Panc1 (cell line): ENCODE measurements at regions not wholly inside any gene's neighbourhood (a gene's known extent, or its start where the extent isn't known, plus 50 kb on each side); places are given as distances from the start of the nearest gene placed in this dataset.

Experiments
- ATAC-seq: fragments of 200-7000 bp; cut with Tn5 transposase; 2 replicates; pipeline ENCODE4 v1.9.1; 2020; ENCODE audit warnings: mild to moderate bottlenecking, moderate library complexity
- BruUV-seq: library from RNA; stranded (reverse); fragments of 400-500 nt; replicated peaks from 2 replicates; lab custom pipeline; 2021; lab: Mats Ljungman, UMichigan
- CTCF ChIA-PET: fragments of 300-600 bp; sonication (Branson Sonifier 250); formaldehyde crosslinking; loops from one replicate; lab custom pipeline; 2022; ENCODE audit warnings: antibody characterized with exemption; lab: Charles Lee
- POLR2A ChIA-PET: fragments of 300-600 bp; sonication (Branson Sonifier 250); formaldehyde crosslinking; loops from one replicate; lab custom pipeline; 2022; ENCODE audit warnings: antibody characterized with exemption; lab: Charles Lee
- DNase-seq: peaks from one replicate; pipeline ENCODE4 v3.0.0-alpha.2; 2010; ENCODE audit warnings: low read depth, low spot score
- H3K27ac ChIP-seq: 2 replicates; pipeline ENCODE4 v1.5.1; 2011; ENCODE audit warnings: mild to moderate bottlenecking, low read length, inconsistent platforms
- H3K27me3 ChIP-seq: fragments of 200-500 bp; sonication (Bioruptor generic); 2 replicates; pipeline ENCODE4 v1.6.0; 2014; ENCODE audit warnings: low read length, inconsistent platforms; ENCODE audit not compliant: control insufficient read depth, insufficient read depth
- H3K36me3 ChIP-seq: fragments of 200-500 bp; sonication (Bioruptor generic); 2 replicates; pipeline ENCODE4 v1.5.1; 2014; ENCODE audit warnings: inconsistent platforms, mild to moderate bottlenecking, low read length, moderate library complexity; ENCODE audit not compliant: control insufficient read depth, insufficient read depth
- H3K4me1 ChIP-seq: 2 replicates; pipeline ENCODE4 v1.5.1; 2011; ENCODE audit warnings: inconsistent platforms, mild to moderate bottlenecking, low read length, moderate library complexity; ENCODE audit not compliant: control insufficient read depth, insufficient read depth
- H3K4me3 ChIP-seq, 2 experiments: 2 replicates each; pipeline ENCODE4 v1.5.1; 2011 to 2012; ENCODE audit warnings: low read depth in 2 of 2, low read length in 2 of 2, mild to moderate bottlenecking in 2 of 2, inconsistent platforms in 1 of 2, moderate library complexity in 1 of 2
- H3K9me3 ChIP-seq: fragments of 200-500 bp; sonication (Bioruptor generic); 2 replicates; pipeline ENCODE4 v1.5.1; 2014; ENCODE audit warnings: low read depth, mild to moderate bottlenecking, inconsistent platforms, low read length, moderate library complexity; ENCODE audit not compliant: control insufficient read depth, insufficient read depth
- POLR2AphosphoS5 ChIP-seq: IDR thresholded peaks from 2 replicates; pipeline ENCODE4 v1.6.1; 2012; ENCODE audit warnings: mild to moderate bottlenecking, low read depth, low read length, moderate library complexity
- REST ChIP-seq, 2 experiments: IDR thresholded peaks; 2 replicates each; pipeline ENCODE4 v1.6.1; 2011 to 2012; ENCODE audit warnings: low read depth in 2 of 2, control low read depth in 1 of 2, low read length in 1 of 2, mild to moderate bottlenecking in 1 of 2, moderate library complexity in 1 of 2; ENCODE audit not compliant: insufficient read depth in 1 of 2
- SIN3A ChIP-seq: IDR thresholded peaks from 2 replicates; pipeline ENCODE4 v1.6.1; 2012; ENCODE audit warnings: low read depth, mild to moderate bottlenecking, low read length, moderate library complexity, borderline replicate concordance; ENCODE audit not compliant: insufficient read depth
- TCF7L2 ChIP-seq: IDR thresholded peaks from 2 replicates; pipeline ENCODE4 v1.6.1; 2011; ENCODE audit warnings: mild to moderate bottlenecking, low read depth, low read length, inconsistent platforms
- in situ Hi-C: cut with HindIII; loops from 2 replicates; pipeline ENCODE4 v1.10.0; 2016; ENCODE audit warnings: low sequenced_read_pairs, low pct_unique_long_range_greater_than_20kb
- intact Hi-C: fragments of 100-400 bp; cut with micrococcal nuclease; formaldehyde crosslinking; loops from one replicate; pipeline ENCODE4 v1.10.0; 2022; ENCODE audit not compliant: unreplicated experiment
- TF ChIP-seq, protein P1 (sequence below): fragments of 450-650 bp; IDR thresholded peaks from 2 replicates; pipeline ENCODE4 v1.5.1; 2017; ENCODE audit warnings: mild to moderate bottlenecking

DNA sequence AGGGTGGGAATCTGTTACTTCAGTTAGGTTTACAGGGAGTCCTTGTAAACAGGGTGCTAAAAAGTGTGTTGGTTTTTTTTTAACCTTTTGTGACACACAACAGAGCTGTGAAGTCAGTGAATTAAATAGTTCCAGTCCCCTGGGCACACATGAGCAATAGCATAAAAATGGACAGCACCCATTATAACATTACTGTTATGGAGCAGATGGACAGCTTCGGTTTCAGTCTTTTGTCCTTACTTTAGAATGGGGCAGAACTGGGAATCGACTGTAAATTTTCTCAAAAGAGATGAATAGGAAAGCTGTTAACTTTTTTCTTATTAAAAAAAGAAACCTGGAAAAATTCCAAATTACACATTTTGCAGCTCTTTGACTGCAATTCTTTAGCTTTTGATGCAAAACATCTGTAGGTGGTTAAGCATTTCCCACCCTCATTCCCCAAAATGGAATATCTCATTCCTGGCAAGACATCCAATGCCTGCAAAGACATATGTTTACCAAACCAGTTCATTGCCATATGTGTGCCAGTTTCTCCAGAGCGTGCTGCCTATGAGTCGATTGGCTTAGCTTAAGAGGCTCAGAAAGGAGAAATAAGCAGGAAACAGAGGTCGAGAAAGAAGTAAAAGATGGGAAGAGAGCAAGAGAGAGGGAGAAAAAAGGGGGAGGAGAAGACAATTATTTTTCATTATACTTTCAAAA, 212.3 kb upstream of the TMEM161B start:
- in situ Hi-C loops = no loop called here
- intact Hi-C loops = no loop called here
- Histone ChIP-seq H3K4me1 (no peaks in the 10 kb centered on the region), H3K27me3 (no peaks in the 10 kb centered on the region), H3K27ac (no peak overlapping the region), H3K9me3 (no peaks in the 10 kb centered on the region), H3K36me3 (no peaks in the 10 kb centered on the region), H3K4me3 (no peak overlapping the region)
- BruUV-seq = no TSS peak
- no peak for DNase-seq
- no peak for TF ChIP-seq TCF7L2
- no peak for TF ChIP-seq POLR2AphosphoS5
- TF ChIP-seq, protein P1, sequence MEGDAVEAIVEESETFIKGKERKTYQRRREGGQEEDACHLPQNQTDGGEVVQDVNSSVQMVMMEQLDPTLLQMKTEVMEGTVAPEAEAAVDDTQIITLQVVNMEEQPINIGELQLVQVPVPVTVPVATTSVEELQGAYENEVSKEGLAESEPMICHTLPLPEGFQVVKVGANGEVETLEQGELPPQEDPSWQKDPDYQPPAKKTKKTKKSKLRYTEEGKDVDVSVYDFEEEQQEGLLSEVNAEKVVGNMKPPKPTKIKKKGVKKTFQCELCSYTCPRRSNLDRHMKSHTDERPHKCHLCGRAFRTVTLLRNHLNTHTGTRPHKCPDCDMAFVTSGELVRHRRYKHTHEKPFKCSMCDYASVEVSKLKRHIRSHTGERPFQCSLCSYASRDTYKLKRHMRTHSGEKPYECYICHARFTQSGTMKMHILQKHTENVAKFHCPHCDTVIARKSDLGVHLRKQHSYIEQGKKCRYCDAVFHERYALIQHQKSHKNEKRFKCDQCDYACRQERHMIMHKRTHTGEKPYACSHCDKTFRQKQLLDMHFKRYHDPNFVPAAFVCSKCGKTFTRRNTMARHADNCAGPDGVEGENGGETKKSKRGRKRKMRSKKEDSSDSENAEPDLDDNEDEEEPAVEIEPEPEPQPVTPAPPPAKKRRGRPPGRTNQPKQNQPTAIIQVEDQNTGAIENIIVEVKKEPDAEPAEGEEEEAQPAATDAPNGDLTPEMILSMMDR = no peak
- TF ChIP-seq REST (IDR thresholded peaks at IDR 0.05; ENCODE audit: insufficient read depth in 1 of 2, low read depth in 2 of 2, low read length in 1 of 2) = no peak
- TF ChIP-seq SIN3A = no peak
- ChIA-PET CTCF (no interaction called here), POLR2A (no interaction called here)
- no peak for ATAC-seq

DNA sequence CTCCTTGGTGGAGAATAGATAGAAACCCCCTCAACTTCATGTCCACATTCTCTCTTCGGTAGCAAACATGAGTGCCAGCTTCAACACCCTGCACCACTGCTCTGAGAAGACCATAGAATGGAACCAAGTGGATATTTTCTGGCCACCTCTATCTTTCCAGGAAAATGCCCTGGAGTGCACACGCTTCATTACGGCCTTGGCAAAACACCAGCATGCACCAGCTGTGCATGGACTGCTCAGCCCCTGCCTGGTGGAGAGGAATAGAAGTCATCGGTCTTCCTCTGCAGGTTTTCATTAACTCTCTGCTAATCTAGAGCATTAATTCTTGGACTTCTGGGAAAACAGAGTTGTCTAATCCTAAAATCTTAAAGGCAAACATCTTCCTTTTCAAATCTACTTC, 211.6 kb upstream of the TMEM161B start:
- H3K27me3 ChIP-seq = no peaks in the 10 kb centered on the region
- in situ Hi-C loops (no loop called here), intact Hi-C loops (no loop called here)
- DNase-seq (no peak), ATAC-seq (no peak)
- no peaks in the 10 kb centered on the region for H3K9me3 ChIP-seq
- ChIA-PET POLR2A (interaction anchor here (0.7 kb wide), 1 partner anchor 48 kb away, joined by 9 read pairs; no protein-coding TSS in a partner anchor), CTCF (no interaction called here)
- H3K4me1 ChIP-seq = no peaks in the 10 kb centered on the region
- H3K4me3 ChIP-seq = no peak overlapping the region
- no peak overlapping the region for H3K27ac ChIP-seq
- no peak for TF ChIP-seq TCF7L2
- TF ChIP-seq REST (IDR thresholded peaks at IDR 0.05; ENCODE audit: insufficient read depth in 1 of 2, low read depth in 2 of 2, low read length in 1 of 2) = no peak
- no peak for TF ChIP-seq SIN3A
- no peak for TF ChIP-seq POLR2AphosphoS5
- TF ChIP-seq, protein P1 = no peak
- no TSS peak for BruUV-seq
- no peaks in the 10 kb centered on the region for H3K36me3 ChIP-seq
